Ishikawa (cell line): ENCODE measurements at regions not wholly inside any gene's neighbourhood (a gene's known extent, or its start where the extent isn't known, plus 50 kb on each side); places are given as distances from the start of the nearest gene placed in this dataset.

Experiments
- CEBPB ChIP-seq: IDR thresholded peaks from 2 replicates; pipeline ENCODE4 v1.6.1; 2012
- CREB1 ChIP-seq: IDR thresholded peaks from 2 replicates; pipeline ENCODE4 v1.6.1; 2012; ENCODE audit warnings: low read depth
- EGR1 ChIP-seq: IDR thresholded peaks from 2 replicates; pipeline ENCODE4 v1.6.1; 2012
- EP300 ChIP-seq: IDR thresholded peaks from 2 replicates; pipeline ENCODE4 v1.6.1; 2012; ENCODE audit warnings: borderline replicate concordance
- FOXM1 ChIP-seq: IDR thresholded peaks from 2 replicates; pipeline ENCODE4 v1.6.1; 2012; ENCODE audit warnings: low read depth, borderline replicate concordance
- NFIC ChIP-seq: IDR thresholded peaks from 2 replicates; pipeline ENCODE4 v1.6.1; 2012
- RAD21 ChIP-seq: IDR thresholded peaks from 2 replicates; pipeline ENCODE4 v1.6.1; 2012; ENCODE audit warnings: low read depth
- TAF1 ChIP-seq: IDR thresholded peaks from 2 replicates; pipeline ENCODE4 v1.6.1; 2012; ENCODE audit warnings: low read depth, mild to moderate bottlenecking
- TCF12 ChIP-seq: IDR thresholded peaks from 2 replicates; pipeline ENCODE4 v1.6.1; 2012; ENCODE audit warnings: low read depth
- TEAD4 ChIP-seq: IDR thresholded peaks from 2 replicates; pipeline ENCODE4 v1.6.1; 2012
- YY1 ChIP-seq: IDR thresholded peaks from 2 replicates; pipeline ENCODE4 v1.6.1; 2012; ENCODE audit warnings: low read depth
- ZBTB7A ChIP-seq: IDR thresholded peaks from 2 replicates; pipeline ENCODE4 v1.6.1; 2012; ENCODE audit warnings: low read depth
- TF ChIP-seq, protein P1 (sequence below): IDR thresholded peaks from 2 replicates; pipeline ENCODE4 v1.6.1; 2012; ENCODE audit warnings: low read depth, mild to moderate bottlenecking
- TF ChIP-seq, protein P2 (sequence below): IDR thresholded peaks from 2 replicates; pipeline ENCODE4 v1.6.1; 2012
- TF ChIP-seq, protein P3 (sequence below): IDR thresholded peaks from 2 replicates; pipeline ENCODE4 v1.6.1; 2012

DNA sequence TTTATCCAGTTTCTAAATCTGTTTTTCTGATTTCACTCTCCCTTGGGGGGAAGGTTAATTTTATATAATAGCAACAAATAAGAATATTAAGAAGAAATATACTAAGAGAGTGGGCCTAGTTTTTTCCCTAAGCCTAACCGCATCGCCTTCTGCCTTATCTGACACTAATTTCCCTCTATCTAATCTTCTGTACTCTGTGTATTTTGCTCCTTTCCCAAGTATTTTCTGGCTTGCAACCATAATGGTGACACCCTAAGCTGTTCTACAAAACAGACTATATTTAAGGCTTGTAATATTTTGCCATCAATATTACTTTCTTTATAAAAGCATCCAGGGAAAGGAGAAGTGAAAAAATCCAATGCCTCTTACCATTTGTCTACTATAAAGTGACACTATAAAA, 1168.8 kb downstream of the GALC start:
- TF ChIP-seq EP300 (no peak), EGR1 (no peak), CREB1 (no peak), TAF1 (no peak), FOXM1 (no peak), YY1 (no peak), TCF12 (no peak), NFIC (no peak), ZBTB7A (no peak), CEBPB (no peak), TEAD4 (no peak), RAD21 (no peak)
- TF ChIP-seq, protein P1, sequence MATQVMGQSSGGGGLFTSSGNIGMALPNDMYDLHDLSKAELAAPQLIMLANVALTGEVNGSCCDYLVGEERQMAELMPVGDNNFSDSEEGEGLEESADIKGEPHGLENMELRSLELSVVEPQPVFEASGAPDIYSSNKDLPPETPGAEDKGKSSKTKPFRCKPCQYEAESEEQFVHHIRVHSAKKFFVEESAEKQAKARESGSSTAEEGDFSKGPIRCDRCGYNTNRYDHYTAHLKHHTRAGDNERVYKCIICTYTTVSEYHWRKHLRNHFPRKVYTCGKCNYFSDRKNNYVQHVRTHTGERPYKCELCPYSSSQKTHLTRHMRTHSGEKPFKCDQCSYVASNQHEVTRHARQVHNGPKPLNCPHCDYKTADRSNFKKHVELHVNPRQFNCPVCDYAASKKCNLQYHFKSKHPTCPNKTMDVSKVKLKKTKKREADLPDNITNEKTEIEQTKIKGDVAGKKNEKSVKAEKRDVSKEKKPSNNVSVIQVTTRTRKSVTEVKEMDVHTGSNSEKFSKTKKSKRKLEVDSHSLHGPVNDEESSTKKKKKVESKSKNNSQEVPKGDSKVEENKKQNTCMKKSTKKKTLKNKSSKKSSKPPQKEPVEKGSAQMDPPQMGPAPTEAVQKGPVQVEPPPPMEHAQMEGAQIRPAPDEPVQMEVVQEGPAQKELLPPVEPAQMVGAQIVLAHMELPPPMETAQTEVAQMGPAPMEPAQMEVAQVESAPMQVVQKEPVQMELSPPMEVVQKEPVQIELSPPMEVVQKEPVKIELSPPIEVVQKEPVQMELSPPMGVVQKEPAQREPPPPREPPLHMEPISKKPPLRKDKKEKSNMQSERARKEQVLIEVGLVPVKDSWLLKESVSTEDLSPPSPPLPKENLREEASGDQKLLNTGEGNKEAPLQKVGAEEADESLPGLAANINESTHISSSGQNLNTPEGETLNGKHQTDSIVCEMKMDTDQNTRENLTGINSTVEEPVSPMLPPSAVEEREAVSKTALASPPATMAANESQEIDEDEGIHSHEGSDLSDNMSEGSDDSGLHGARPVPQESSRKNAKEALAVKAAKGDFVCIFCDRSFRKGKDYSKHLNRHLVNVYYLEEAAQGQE, result no peak
- TF ChIP-seq, protein P2, sequence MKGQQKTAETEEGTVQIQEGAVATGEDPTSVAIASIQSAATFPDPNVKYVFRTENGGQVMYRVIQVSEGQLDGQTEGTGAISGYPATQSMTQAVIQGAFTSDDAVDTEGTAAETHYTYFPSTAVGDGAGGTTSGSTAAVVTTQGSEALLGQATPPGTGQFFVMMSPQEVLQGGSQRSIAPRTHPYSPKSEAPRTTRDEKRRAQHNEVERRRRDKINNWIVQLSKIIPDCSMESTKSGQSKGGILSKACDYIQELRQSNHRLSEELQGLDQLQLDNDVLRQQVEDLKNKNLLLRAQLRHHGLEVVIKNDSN, result no peak
- TF ChIP-seq, protein P3, sequence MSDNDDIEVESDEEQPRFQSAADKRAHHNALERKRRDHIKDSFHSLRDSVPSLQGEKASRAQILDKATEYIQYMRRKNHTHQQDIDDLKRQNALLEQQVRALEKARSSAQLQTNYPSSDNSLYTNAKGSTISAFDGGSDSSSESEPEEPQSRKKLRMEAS, result no peak

DNA sequence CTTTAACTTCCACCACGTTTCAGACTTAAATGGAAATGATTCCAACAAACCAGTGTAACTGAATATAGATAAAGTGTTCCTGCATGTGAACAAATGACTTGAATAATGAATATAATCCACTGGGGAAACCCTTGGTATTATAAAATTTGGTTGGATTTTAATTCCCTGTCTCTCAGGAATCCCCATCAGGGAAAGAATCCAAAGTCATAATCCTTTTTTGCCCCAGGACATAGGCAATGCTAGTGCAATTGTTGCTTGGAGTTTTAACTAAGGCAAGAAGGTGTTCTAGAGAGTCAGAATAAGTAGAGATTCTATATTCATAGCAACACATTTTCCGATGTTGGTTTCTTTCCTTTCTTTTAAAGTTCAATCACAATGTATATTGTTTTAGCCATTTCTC, 1169.4 kb downstream of the GALC start:
- TF ChIP-seq EGR1 (no peak), RAD21 (no peak), TEAD4 (no peak), FOXM1 (no peak), CEBPB (no peak), ZBTB7A (no peak), TAF1 (no peak), TCF12 (no peak), YY1 (no peak), CREB1 (no peak), NFIC (no peak), EP300 (no peak)
- TF ChIP-seq, protein P2, result no peak
- TF ChIP-seq, protein P3, result no peak
- TF ChIP-seq, protein P1, result no peak

DNA sequence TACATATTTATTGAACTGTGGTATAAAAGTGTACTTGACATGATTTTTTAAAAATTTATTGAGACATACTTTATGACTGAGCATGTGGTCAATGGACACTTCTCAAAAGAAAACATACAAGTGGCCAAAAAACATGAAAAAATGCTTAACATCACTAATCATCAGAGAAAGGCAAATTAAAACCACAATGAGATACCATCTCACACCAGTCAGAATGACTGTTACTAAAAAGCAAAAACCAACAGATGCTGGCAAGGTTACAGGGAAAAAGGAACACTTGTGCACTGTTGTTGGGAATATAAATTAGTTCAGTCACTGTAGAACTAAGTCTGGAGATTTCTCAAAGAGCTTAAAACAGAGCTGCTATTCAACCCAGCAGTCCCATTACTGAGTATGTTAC, 1177.6 kb downstream of the GALC start:
- TF ChIP-seq EP300, result no peak
- TF ChIP-seq CREB1, result no peak
- TF ChIP-seq EGR1, result no peak
- TF ChIP-seq, protein P1, result no peak

DNA sequence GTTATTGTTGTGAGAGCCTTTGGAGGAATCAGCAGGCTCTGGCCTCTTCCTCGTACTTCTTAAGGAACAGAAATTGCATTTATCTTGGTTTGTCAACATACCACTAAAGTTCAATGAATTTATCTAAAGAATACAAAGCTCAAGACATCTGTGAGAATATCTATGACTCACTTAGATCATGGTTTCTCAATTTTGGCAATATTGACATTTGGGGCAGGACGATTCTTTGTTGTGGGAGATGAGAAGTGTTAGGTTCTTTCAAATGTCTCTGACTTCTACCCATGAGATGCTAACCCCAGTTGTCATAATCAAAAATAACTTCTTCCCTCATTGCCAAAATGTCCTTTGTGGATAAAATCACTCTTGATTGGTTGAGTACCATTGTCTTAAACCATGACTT, 1190.3 kb downstream of the GALC start:
- no peak for TF ChIP-seq NFIC
- TF ChIP-seq, protein P2, result no peak
- TF ChIP-seq TAF1, result no peak
- TF ChIP-seq CREB1, result no peak
- TF ChIP-seq, protein P1, result no peak
- no peak for TF ChIP-seq ZBTB7A
- no peak for TF ChIP-seq EP300
- TF ChIP-seq TEAD4, result no peak
- TF ChIP-seq TCF12, result no peak
- no peak for TF ChIP-seq CEBPB
- TF ChIP-seq, protein P3, result no peak
- no peak for TF ChIP-seq YY1
- no peak for TF ChIP-seq RAD21
- no peak for TF ChIP-seq FOXM1
- TF ChIP-seq EGR1, result no peak
